IPS-18c (cell line): ENCODE measurements at regions not wholly inside any gene's neighbourhood (a gene's known extent, or its start where the extent isn't known, plus 50 kb on each side); places are given as distances from the start of the nearest gene placed in this dataset.

Experiments used
- H3K4me3 ChIP-seq: 2 replicates; pipeline ENCODE4 v1.7.0; 2013; ENCODE audit warnings: low read depth, mild to moderate bottlenecking, low read length, moderate library complexity; ENCODE audit not compliant: insufficient read depth
- H3K9me3 ChIP-seq: one replicate; pipeline ENCODE4 v1.6.1; 2013; ENCODE audit warnings: mild to moderate bottlenecking, low read length, moderate library complexity; ENCODE audit not compliant: control insufficient read depth, insufficient read depth

- H3K4me3 ChIP-seq = no peak overlapping the region
- no peaks in the 10 kb centered on the region for H3K9me3 ChIP-seq
Measured at GRCh38 chr4:124904723-124905388, 192.3 kb upstream of the ANKRD50 start.

- H3K4me3 ChIP-seq = no peak overlapping the region
- no peaks in the 10 kb centered on the region for H3K9me3 ChIP-seq
Measured at GRCh38 chr4:124903995-124904722, 191.6 kb upstream of the ANKRD50 start.

GRCh38 chr4:124902001-124902515, 189.5 kb upstream of the ANKRD50 start:
- H3K9me3 ChIP-seq = no peaks in the 10 kb centered on the region
- H3K4me3 ChIP-seq = no peak overlapping the region

- Histone ChIP-seq H3K4me3 (no peak overlapping the region), H3K9me3 (no peaks in the 10 kb centered on the region)
Measured at GRCh38 chr4:124899997-124900396, 187.5 kb upstream of the ANKRD50 start.

GRCh38 chr4:124890522-124890921, 178.0 kb upstream of the ANKRD50 start:
- H3K9me3 ChIP-seq = no peaks in the 10 kb centered on the region
- no peak overlapping the region for H3K4me3 ChIP-seq

GRCh38 chr4:124887739-124888138, 175.2 kb upstream of the ANKRD50 start:
- no peaks in the 10 kb centered on the region for H3K9me3 ChIP-seq

GRCh38 chr4:124884316-124884715, 171.8 kb upstream of the ANKRD50 start:
- no peaks in the 10 kb centered on the region for H3K9me3 ChIP-seq
- no peak overlapping the region for H3K4me3 ChIP-seq

More at GRCh38 chr4:124887739-124888138, 175.2 kb upstream of the ANKRD50 start:
- no peak overlapping the region for H3K4me3 ChIP-seq

GRCh38 chr4:124883632-124884031, 171.1 kb upstream of the ANKRD50 start:
- Histone ChIP-seq H3K4me3 (no peak overlapping the region), H3K9me3 (no peaks in the 10 kb centered on the region)

- Histone ChIP-seq H3K4me3 (no peak overlapping the region), H3K9me3 (no peaks in the 10 kb centered on the region)
Measured at GRCh38 chr4:124879195-124879594, 166.7 kb upstream of the ANKRD50 start.

- Histone ChIP-seq H3K4me3 (no peak overlapping the region), H3K9me3 (no peaks in the 10 kb centered on the region)
Measured at GRCh38 chr4:124874172-124874450, 161.6 kb upstream of the ANKRD50 start.

GRCh38 chr4:124873361-124874171, 161.0 kb upstream of the ANKRD50 start:
- no peaks in the 10 kb centered on the region for H3K9me3 ChIP-seq
- H3K4me3 ChIP-seq = no peak overlapping the region

GRCh38 chr4:124872659-124873058, 160.1 kb upstream of the ANKRD50 start:
- Histone ChIP-seq H3K4me3 (no peak overlapping the region), H3K9me3 (no peaks in the 10 kb centered on the region)

- Histone ChIP-seq H3K9me3 (no peaks in the 10 kb centered on the region), H3K4me3 (no peak overlapping the region)
Measured at GRCh38 chr4:124869961-124870495, 157.5 kb upstream of the ANKRD50 start.

- H3K9me3 ChIP-seq = no peaks in the 10 kb centered on the region
- no peak overlapping the region for H3K4me3 ChIP-seq
Measured at GRCh38 chr4:124868495-124868894, 156.0 kb upstream of the ANKRD50 start.

- H3K9me3 ChIP-seq = no peaks in the 10 kb centered on the region
- no peak overlapping the region for H3K4me3 ChIP-seq
Measured at GRCh38 chr4:124867536-124867935, 155.0 kb upstream of the ANKRD50 start.

GRCh38 chr4:124866301-124866700, 153.8 kb upstream of the ANKRD50 start:
- no peak overlapping the region for H3K4me3 ChIP-seq
- no peaks in the 10 kb centered on the region for H3K9me3 ChIP-seq

- Histone ChIP-seq H3K9me3 (no peaks in the 10 kb centered on the region), H3K4me3 (no peak overlapping the region)
Measured at GRCh38 chr4:124863040-124863545, 150.6 kb upstream of the ANKRD50 start.
